Astrocyte (in vitro differentiated cells and primary cell): ENCODE measurements at regions not wholly inside any gene's neighbourhood (a gene's known extent, or its start where the extent isn't known, plus 50 kb on each side); places are given as distances from the start of the nearest gene placed in this dataset.

ENCODE experiments used
- EZH2 ChIP-seq: IDR thresholded peaks from 2 replicates; pipeline ENCODE4 v1.6.1; 2012; ENCODE audit warnings: mild to moderate bottlenecking, low read length, inconsistent platforms; ENCODE audit not compliant: insufficient read depth
- TF ChIP-seq, protein P1 (sequence below): IDR thresholded peaks from 2 replicates; pipeline ENCODE4 v1.5.1; 2011; ENCODE audit warnings: low read depth, mild to moderate bottlenecking, inconsistent platforms, low read length, moderate library complexity; ENCODE audit not compliant: insufficient read depth

- TF ChIP-seq, protein P1, sequence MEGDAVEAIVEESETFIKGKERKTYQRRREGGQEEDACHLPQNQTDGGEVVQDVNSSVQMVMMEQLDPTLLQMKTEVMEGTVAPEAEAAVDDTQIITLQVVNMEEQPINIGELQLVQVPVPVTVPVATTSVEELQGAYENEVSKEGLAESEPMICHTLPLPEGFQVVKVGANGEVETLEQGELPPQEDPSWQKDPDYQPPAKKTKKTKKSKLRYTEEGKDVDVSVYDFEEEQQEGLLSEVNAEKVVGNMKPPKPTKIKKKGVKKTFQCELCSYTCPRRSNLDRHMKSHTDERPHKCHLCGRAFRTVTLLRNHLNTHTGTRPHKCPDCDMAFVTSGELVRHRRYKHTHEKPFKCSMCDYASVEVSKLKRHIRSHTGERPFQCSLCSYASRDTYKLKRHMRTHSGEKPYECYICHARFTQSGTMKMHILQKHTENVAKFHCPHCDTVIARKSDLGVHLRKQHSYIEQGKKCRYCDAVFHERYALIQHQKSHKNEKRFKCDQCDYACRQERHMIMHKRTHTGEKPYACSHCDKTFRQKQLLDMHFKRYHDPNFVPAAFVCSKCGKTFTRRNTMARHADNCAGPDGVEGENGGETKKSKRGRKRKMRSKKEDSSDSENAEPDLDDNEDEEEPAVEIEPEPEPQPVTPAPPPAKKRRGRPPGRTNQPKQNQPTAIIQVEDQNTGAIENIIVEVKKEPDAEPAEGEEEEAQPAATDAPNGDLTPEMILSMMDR = no peak
- TF ChIP-seq EZH2 = no peak
Measured at GRCh38 chr4:148740701-148741100, 298.5 kb upstream of the NR3C2 start.
